ENCODE measurements at regions not wholly inside any gene's neighbourhood (a gene's known extent, or its start where the extent isn't known, plus 50 kb on each side); places are given as distances from the start of the nearest gene placed in this dataset.

DNA sequence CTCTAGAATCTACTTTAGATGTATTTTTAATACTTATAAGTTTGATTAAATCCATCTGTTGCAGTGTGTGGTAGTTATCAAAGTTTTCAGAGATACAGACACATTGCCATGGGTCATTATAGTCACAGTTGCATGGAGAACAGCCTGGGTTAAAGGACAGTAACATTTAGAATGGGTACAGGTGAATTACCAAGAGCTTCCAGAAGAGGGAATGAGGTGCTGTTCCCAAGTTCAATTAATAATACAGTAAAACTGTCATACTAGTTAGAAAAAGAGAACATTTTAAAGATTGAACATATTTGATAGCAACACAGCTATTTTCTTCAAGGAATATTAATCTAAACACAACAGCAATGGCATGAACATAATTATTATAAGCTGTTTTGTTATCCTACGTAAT, 322.6 kb upstream of the SLC10A2 start:
- no peak for DNase-seq

GRCh38 chr13:103386341-103386740, 320.1 kb upstream of the SLC10A2 start:
- DNase-seq, result no peak

DNA sequence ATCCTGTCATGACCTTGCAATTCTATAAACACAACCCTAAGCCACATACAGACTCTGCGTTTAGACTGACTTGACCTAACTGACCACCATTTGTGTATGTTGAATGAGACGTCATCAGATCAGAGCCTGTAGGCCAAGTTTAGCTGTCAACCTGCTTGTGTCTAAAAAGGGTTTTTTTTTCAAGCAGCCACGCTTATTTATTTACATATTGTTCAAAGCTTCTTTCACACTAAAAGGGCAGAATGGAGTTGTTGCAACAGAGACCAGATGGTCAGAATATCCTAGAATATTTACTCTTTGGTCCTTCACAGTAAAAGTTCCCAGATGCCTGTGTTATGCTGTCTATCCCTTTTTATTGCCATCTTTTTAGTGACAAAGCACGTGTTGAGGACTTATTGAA, 307.7 kb upstream of the SLC10A2 start:
- no peak for DNase-seq

DNA sequence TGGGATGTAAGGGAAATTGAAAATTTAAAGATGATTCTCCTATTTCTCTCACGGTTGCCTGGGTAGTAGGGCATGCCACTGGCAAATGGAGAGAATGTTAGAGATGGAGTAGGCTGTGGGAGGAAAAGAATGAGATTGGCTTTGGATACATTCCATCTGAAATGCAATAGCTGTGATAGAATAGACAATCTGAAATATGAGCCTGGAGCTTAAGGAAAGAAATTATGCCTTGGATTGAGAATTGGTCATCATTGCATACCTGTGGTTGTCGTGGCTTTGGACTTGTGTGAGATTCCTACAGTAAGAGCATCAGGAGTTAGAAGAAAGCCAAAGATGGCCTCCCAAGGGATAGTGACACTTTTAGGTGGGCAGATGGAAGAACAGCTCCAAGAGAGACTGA, 305.1 kb upstream of the SLC10A2 start:
- DNase-seq, result no peak

- DNase-seq, result no peak
Observed at GRCh38 chr13:103370790-103371189, 304.6 kb upstream of the SLC10A2 start.

GRCh38 chr13:103358255-103358932, 292.2 kb upstream of the SLC10A2 start:
- no peak for DNase-seq

DNA sequence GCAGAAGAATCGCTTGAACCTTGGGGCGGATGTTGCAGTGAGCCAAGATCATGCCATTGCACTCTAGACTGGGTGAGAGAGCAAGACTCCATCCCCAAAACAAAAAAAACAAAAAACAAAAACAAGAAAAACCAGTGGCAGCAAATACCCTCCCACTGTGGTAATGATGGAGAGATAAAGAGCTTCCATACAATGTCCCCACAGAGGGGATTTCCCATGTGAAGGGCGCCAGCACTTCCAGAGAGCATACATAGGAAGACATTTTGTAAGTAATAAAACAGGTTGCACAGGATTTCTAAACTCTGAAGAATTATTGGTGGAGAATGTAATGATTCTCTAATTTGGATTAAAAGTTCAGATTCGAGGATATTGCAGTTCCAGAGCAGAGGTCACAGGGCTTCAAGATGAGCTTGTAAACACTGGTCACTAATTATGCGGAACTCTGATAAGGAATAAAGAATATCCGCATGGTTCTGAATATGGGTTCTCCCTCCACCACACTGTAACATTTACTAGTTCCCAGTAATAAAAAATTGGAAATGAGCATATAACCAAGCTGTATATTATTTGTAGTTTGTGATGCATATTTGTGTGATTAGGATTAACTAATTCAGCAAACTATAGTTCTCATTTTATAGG, 290.1 kb upstream of the SLC10A2 start:
- no peak for DNase-seq

- DNase-seq, result no peak
Observed at GRCh38 chr13:103354171-103354570, 288.0 kb upstream of the SLC10A2 start.

DNA sequence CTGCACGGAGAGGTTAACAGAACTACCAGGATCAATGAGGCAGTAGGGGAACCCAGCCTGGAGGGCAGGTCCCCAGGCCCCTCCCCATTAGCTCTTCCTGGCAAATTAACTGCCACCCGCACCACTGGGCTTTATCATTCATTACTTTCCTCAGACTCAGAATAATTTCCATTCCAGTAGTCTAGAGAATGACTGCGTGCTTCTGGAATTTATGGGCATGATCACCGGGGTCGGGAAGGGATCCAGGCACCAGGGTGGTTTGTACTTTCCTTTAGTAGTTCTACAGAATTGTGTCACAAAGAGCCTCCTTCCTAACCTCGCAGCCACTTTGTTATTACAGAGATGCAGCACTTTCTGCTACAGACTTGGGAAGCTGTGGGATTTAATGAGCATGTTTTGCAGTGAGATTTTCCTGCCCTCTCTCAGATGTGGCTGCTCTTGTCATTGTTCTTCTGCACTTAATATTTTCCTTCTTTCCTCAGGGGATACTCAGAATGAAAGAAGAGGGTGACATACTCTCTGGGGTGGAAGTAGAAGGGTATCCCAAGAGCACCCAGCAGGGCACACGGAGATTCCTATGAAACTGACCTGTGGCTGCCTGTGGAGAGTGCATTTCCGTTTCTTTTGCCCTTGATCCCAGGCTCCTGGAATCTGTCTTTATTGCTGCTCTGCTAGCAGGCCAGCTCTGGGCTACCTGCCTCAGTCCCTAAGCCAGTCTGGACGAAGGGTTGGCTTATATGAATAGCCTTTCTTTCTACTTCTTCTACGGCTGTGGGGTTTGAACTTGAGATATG, 285.0 kb upstream of the SLC10A2 start:
- DNase-seq, result no peak

GRCh38 chr13:103350147-103350546, 283.9 kb upstream of the SLC10A2 start:
- no peak for DNase-seq

DNA sequence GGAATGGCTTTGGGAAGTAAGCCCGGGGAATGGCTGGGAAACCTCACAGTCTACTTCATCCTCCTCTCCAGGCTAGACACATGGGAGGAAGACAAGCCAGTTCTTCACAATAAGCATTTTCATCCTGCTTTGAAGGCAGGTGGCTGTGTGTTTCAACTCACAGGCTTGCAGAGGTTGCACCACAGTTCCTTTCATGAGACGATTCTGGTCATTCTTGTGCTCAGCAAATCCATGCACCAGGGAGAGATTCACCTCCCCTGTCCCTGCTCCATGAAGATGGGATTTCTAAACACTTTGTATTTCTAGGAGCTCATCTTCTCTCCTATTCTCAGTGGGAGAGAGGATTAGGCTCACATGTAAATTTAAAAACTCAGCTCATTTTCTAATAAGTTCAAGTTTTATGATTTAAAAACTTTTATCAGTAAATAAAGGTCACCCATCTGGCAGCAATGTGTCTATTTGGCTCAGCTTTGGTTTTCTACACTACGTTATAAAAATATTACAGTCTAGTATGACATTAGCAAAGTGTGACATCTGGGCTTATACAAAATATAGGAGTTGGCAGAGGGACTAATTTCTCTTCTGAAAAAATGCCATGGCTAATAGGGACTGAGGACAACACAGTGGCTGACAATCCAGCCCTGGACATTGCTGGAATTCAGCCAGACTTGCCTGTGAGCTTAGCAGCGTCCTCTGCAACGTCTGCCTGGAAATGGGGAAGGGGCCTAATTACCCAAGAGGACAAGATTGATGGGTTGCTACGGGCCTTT, 283.2 kb upstream of the SLC10A2 start:
- no peak for DNase-seq

- DNase-seq, result no peak
Observed at GRCh38 chr13:103335241-103335640, 269.0 kb upstream of the SLC10A2 start.

DNA sequence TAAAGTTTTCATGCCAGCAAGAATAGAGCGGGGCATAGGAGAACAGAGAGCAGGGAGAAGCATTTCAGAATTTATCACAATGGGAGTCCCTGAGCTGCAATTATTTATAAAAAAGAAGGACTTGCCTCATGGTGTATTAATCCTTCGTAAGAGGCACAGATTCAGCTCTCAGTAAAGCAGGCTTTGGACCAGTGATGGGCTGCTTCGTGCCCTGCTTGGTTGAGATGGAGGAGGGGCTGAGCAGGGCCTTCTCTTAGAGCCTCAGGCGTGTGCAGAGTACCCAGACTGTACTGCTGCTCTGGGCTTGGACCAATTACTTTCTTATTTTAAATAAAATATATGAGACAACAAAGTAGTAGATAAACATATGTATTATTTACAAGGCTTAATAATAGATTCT, 265.7 kb upstream of the SLC10A2 start:
- no peak for DNase-seq

- peak in 1 of 14 donors; percentile 5 for DNase-seq
Observed at GRCh38 chr13:103328899-103329298, 262.7 kb upstream of the SLC10A2 start.

- no peak for DNase-seq
Observed at GRCh38 chr13:103326326-103326725, 260.1 kb upstream of the SLC10A2 start.

DNA sequence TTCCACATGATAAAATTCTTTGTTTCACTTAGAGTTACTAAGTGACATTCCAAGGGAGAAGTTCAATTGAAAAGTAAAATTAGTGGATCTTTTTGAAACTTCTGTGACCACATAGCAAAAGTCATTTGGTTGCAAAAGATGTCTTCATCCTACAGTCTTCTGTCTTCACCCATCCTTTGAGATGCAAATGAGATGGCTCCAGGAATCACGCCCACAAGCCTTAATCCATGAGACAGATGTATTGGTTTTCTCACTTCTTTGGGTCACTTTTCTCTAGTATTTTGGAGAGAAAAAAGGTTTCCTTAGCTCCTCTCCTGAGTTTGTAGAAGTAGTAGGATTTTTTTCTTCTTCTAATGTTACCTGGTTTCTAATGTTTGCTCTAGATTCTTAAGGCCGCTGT, 259.5 kb upstream of the SLC10A2 start:
- no peak for DNase-seq

DNA sequence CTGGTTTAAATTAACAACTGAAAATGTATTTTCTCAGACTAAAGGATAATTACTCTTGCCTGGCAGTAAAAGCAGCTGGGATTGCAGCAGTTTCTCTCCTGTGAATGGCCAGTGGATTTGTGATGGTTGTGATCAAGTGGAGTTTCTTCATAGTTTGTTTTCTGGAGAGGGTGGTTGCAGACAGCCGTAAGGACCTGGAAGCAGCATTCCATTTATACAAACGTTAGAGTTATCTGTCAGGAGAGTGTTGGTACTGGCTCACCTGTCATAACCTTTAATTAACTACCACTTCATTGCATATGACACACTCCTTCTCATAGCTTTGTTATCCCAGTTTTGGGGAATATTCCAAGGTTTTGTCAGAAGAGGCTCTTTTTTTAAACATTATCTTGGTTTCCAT, 258.4 kb upstream of the SLC10A2 start:
- no peak for DNase-seq

GRCh38 chr13:103315711-103316110, 249.5 kb upstream of the SLC10A2 start:
- DNase-seq, result no peak

GRCh38 chr13:103312467-103312866, 246.2 kb upstream of the SLC10A2 start:
- no peak for DNase-seq

GRCh38 chr13:103308667-103309066, 242.4 kb upstream of the SLC10A2 start:
- no peak for DNase-seq

DNA sequence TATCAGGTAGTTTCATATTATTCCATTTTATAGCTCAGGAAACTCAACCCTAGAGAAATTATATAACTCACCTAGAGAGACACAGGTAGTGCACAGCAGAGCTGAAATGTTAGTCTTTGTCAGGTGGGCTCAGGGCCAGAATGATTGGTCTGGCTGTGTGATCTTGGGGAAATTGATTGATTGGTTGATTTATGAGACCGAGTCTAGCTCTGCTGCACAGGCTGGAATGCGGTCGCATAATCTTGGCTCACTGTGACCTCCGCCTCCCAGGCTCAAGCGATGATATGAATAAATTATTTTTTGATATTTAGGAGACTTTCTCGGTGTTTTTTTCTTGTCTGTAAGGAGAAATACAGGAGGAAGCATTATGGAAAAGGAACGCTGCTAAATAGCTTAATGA, 239.9 kb upstream of the SLC10A2 start:
- no peak for DNase-seq

GRCh38 chr13:103303078-103303651, 236.9 kb upstream of the SLC10A2 start:
- no peak for DNase-seq

GRCh38 chr13:103302676-103303075, 236.5 kb upstream of the SLC10A2 start:
- DNase-seq, result no peak
